Colonic mucosa (tissue), 4 donors: ENCODE measurements at regions not wholly inside any gene's neighbourhood (a gene's known extent, or its start where the extent isn't known, plus 50 kb on each side); places are given as distances from the start of the nearest gene placed in this dataset.

Experiments
- DNase-seq: peaks from one replicate; pipeline ENCODE4 v3.0.0-alpha.2; 2020
- H3K27ac ChIP-seq: fragments of 200-600 bp; one replicate; pipeline ENCODE4 v1.8.0; 2021
- H3K27me3 ChIP-seq: fragments of 200-600 bp; one replicate; pipeline ENCODE4 v1.8.0; 2021
- H3K36me3 ChIP-seq: fragments of 200-600 bp; one replicate; pipeline ENCODE4 v1.8.0; 2021
- H3K4me1 ChIP-seq: fragments of 200-600 bp; one replicate; pipeline ENCODE4 v1.8.0; 2021; ENCODE audit warnings: mild to moderate bottlenecking
- H3K4me3 ChIP-seq: fragments of 200-600 bp; one replicate; pipeline ENCODE4 v1.8.0; 2021
- H3K9ac ChIP-seq, 2 donors: one replicate each; pipeline ENCODE4 v1.7.0; 2013; ENCODE audit warnings: control low read depth in 2 of 2, low read depth in 2 of 2, low read length in 2 of 2
- H3K9me3 ChIP-seq: fragments of 200-600 bp; one replicate; pipeline ENCODE4 v1.8.0; 2021
- CTCF ChIP-seq: fragments of 200-600 bp; IDR thresholded peaks from one replicate; pipeline ENCODE4 v1.8.0; 2022; ENCODE audit warnings: antibody characterized with exemption, mild to moderate bottlenecking
- intact Hi-C: fragments of 100-400 bp; cut with DNase I; formaldehyde crosslinking; loops from one replicate; pipeline ENCODE4 v1.14.1; 2022
- donor health status: healthy.
- donor health status: DM: no; HTN: no; CAD: no.
- donor health status: DM: no; HTN: no; CAD: no.

DNA sequence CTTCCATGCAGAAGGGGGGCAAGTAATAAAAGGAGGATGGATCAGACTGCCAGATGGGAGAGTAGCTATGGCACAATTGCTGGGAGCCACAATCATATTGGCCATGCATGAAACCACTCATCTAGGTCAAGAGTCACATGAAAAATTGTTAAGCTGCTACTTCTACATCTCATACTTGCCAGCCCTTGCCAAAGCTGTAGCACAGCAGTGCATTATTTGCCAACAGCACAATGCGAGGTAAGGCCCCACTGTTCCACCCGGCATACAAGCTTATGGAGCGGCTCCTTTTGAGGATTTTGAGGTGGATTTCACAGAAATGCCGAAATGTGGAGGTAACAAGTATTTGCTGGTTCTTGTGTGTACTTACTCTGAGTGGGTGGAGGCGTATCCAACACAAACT, 109.9 kb upstream of the EPB41L4A start:
- Histone ChIP-seq H3K27me3 (no peaks in the 10 kb centered on the region), H3K27ac (no peak overlapping the region), H3K9me3 (no peaks in the 10 kb centered on the region), H3K4me3 (no peak overlapping the region), H3K9ac (no peak overlapping the region), H3K4me1 (no peaks in the 10 kb centered on the region), H3K36me3 (no peaks in the 10 kb centered on the region)
- no peak for DNase-seq
- no peak for TF ChIP-seq CTCF
- intact Hi-C loops: no loop called here

DNA sequence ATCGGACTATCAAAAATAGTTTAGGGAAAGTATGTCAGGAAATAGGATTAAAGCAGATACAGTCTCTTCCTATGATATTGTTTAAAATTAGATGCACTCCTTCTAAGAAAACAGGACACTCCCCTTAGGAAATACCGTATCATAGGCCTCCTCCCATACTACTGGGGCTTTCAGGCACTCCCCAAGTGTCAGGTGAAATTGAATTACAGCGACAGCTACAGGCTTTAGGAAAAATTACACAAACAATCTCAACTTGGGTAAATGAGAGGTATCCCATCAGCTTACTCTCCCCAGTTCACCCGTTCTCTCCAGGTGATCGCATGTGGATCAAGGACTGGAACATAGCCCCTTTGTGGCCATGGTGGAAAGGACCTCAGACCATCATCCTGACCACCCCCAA, 110.4 kb upstream of the EPB41L4A start:
- H3K27me3 ChIP-seq: no peaks in the 10 kb centered on the region
- no peak overlapping the region for H3K9ac ChIP-seq
- intact Hi-C loops: no loop called here
- no peaks in the 10 kb centered on the region for H3K9me3 ChIP-seq
- H3K27ac ChIP-seq: no peak overlapping the region
- no peaks in the 10 kb centered on the region for H3K36me3 ChIP-seq
- TF ChIP-seq CTCF: no peak
- no peak for DNase-seq
- H3K4me1 ChIP-seq: no peaks in the 10 kb centered on the region
- H3K4me3 ChIP-seq: no peak overlapping the region

- no peak overlapping the region for H3K27ac ChIP-seq
- intact Hi-C loops: no loop called here
- TF ChIP-seq CTCF: no peak
These were observed 113.7 kb upstream of the EPB41L4A start for GRCh38 chr5:112532654-112533360.

GRCh38 chr5:112533362-112533761, 114.3 kb upstream of the EPB41L4A start:
- no peak for TF ChIP-seq CTCF
- Histone ChIP-seq H3K4me3 (no peak overlapping the region), H3K27ac (no peak overlapping the region), H3K9me3 (no peaks in the 10 kb centered on the region), H3K4me1 (no peaks in the 10 kb centered on the region), H3K9ac (no peak overlapping the region), H3K36me3 (no peaks in the 10 kb centered on the region), H3K27me3 (no peaks in the 10 kb centered on the region)
- intact Hi-C loops: no loop called here
- peak; percentile 34 for DNase-seq

More at GRCh38 chr5:112532654-112533360, 113.7 kb upstream of the EPB41L4A start:
- Histone ChIP-seq H3K4me1 (no peaks in the 10 kb centered on the region), H3K9me3 (no peaks in the 10 kb centered on the region), H3K27me3 (no peaks in the 10 kb centered on the region), H3K4me3 (no peak overlapping the region), H3K9ac (no peak overlapping the region), H3K36me3 (no peaks in the 10 kb centered on the region)
- DNase-seq: no peak

- TF ChIP-seq CTCF: no peak
- Histone ChIP-seq H3K4me1 (no peaks in the 10 kb centered on the region), H3K27ac (no peak overlapping the region), H3K9ac (no peak overlapping the region), H3K27me3 (no peaks in the 10 kb centered on the region), H3K36me3 (no peaks in the 10 kb centered on the region), H3K4me3 (no peak overlapping the region), H3K9me3 (no peaks in the 10 kb centered on the region)
- intact Hi-C loops: no loop called here
- DNase-seq: no peak
These were observed 115.0 kb upstream of the EPB41L4A start for GRCh38 chr5:112534067-112534583.
